ENCODE measurements at regions not wholly inside any gene's neighbourhood (a gene's known extent, or its start where the extent isn't known, plus 50 kb on each side); places are given as distances from the start of the nearest gene placed in this dataset.

- TF ChIP-seq POU2F2 (IDR thresholded peaks at IDR 0.05; ENCODE audit: low read depth, low read length), result no peak
- TF ChIP-seq POLR2A (IDR thresholded peaks at IDR 0.05; ENCODE audit: low read depth, low read length), result no peak
Measured at GRCh38 chr2:236702657-236703372, 133.2 kb downstream of the ACKR3 start.
